DMS 273 (cell line): ENCODE measurements at regions not wholly inside any gene's neighbourhood (a gene's known extent, or its start where the extent isn't known, plus 50 kb on each side); places are given as distances from the start of the nearest gene placed in this dataset.
"Not testable (repeated sequence)": the region's sequence is repeated elsewhere in the genome, so short reads cannot be mapped to it uniquely, and the experiment has no call there.

Experiments
- DNase-seq: peaks from one replicate; lab custom pipeline; 2025; ENCODE audit not compliant: unreplicated experiment; lab: John Stamatoyannopoulos, UW

DNA sequence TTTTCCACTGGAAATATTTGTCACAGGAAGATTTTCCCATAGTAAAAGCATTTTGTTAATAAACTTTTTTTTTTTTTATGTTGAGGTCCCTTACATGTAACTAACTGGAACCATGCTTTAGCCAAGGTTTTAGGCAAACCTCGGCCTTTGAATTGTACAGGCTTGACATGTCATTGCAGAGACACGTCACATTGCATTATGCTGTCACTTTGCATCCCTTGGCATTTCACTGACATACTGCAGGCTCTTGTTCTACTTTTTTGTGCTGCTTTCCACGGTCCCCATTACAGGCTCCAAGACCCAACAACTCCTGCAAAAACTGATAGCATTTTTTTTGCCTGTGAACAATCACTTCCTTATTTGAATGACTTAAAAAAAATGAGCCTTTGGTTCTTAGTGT is 724.3 kb downstream of the TTLL7 start:
- not testable (repeated sequence) for DNase-seq

DNA sequence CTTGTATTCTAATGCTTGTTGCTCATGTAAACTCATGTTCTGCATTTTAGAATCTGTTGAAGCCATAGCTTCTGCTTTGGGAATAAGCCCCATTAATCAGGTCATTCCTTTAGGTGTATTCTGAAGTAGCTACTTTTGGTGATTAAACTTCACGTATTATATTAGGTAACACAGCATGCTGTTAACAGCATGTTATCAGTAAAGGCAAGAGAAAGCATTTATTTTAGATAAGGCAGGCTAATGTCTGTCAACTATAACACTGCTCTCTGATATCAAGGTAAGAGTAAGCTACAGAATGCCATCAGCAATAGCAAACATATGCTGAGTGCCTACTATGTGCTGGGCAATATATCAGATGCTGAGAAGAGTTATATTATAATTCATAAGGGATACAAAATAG is 726.4 kb downstream of the TTLL7 start:
- DNase-seq, result not testable (repeated sequence)

- DNase-seq, result not testable (repeated sequence)
Observed at GRCh38 chr1:83271834-83272233, 727.1 kb downstream of the TTLL7 start.

- DNase-seq, result not testable (repeated sequence)
Observed at GRCh38 chr1:83270801-83271200, 728.1 kb downstream of the TTLL7 start.

DNA sequence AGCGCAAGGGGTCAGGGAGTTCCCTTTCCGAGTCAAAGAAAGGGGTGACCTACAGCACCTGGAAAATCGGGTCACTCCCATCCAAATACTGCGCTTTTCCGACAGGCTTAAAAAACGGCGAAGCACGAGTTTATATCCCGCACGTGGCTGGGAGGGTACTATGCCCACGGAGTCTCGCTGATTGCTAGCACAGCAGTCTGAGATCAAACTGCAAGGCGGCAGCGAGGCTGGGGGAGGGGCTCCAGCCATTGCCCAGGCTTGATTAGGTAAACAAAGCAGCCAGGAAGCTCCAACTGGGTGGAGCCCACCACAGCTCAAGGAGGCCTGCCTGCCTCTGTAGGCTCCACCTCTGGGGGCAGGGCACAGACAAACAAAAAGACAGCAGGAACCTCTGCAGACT is 735.1 kb downstream of the TTLL7 start:
- not testable (repeated sequence) for DNase-seq

GRCh38 chr1:83251687-83252086 is 747.2 kb downstream of the TTLL7 start:
- DNase-seq, result not testable (repeated sequence)

DNA sequence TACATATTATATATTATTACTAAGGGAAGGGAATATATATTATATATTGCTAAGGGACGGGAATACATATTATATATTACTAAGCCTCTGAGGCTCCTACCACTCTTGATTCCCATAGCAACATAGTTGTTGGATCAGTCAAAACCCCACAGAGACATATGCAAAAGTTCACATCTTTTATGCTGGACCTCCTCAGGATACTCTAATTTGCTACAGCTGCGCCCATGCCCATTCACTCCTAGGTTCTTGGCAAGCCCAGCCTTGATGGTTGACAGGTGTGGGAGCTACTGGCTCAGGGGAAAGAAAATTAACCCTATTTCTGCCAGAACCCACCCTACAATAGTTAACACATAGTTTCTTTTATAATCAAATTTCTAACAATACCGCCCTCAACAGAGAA is 752.2 kb downstream of the TTLL7 start:
- DNase-seq, result peak; percentile 0

DNA sequence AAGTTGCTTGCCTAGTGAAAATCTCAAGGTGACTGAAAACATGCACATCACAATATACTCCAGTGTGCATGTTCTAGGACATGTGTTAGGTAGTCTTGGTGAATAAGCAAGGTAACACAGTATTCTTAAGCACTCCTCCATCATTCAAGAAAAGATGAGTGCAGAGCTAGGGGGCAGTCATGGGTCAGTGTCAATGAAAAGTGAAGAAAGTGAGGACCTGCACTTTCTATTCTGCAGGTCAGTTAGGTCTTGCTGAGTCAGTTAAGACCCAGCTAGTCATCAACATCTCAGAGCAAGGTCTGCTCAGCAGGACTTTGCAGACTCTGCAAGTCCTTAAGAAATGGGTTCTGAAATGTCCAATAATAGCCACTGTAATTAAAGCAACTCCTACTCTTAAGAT is 754.1 kb downstream of the TTLL7 start:
- not testable (repeated sequence) for DNase-seq

DNA sequence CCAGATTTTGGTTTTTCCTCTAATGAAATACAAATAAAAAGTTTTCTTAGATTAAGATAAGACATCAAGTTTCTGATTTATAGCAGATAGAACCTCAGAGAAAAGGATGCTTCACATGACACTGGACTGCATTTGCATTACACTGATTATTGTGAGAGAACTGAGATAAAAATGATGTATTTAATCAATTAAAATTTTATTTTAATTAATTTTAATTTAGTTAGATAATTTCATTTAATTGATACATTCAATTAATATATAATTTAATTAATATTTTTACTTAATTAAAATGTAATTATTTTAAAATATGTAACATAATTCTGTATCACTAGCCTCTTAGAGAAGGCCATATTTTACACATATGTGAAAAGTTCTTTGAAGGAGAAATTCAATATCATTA is 759.4 kb downstream of the TTLL7 start:
- DNase-seq, result not testable (repeated sequence)

- DNase-seq, result not testable (repeated sequence)
Observed at GRCh38 chr1:83238654-83239053, 760.3 kb downstream of the TTLL7 start.

DNA sequence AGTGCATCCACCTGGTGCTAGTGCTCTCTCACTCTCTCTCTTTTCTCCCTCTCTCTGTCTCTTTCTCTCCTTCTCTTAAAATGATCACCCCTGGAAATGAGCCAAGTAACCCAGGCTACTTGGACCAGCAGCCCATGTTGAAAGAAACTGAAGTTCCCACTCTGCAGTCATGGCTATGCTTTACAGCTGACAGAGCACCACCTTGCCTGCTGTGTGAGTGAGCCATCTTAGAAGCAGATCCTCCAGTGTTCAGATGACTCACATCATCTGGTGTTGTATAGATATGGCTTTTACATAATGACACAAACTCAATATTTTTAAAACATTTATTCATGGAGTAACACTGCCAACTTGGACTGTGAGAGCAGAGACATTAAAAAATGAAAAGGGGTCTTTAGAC is 779.1 kb downstream of the TTLL7 start:
- not testable (repeated sequence) for DNase-seq

GRCh38 chr1:83218036-83218716 is 780.8 kb downstream of the TTLL7 start:
- not testable (repeated sequence) for DNase-seq

DNA sequence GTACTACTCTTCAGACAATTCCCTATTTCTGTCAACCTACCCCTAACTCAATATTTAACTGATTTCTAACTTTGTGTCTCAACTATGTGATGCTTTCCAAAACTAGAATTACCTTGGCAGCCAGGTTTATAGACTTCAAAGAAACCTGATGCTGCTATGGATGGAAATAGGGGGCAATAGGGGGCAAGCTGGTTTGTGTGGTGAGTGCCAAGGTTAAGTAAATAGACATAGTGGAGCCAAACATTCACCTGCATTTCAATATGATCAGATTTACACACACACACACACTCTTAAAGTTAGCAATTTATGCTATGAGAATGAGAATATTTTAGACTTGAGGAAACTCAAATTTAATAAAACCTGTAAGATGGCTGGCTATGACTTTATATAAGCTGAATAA is 784.6 kb downstream of the TTLL7 start:
- DNase-seq, result not testable (repeated sequence)

DNA sequence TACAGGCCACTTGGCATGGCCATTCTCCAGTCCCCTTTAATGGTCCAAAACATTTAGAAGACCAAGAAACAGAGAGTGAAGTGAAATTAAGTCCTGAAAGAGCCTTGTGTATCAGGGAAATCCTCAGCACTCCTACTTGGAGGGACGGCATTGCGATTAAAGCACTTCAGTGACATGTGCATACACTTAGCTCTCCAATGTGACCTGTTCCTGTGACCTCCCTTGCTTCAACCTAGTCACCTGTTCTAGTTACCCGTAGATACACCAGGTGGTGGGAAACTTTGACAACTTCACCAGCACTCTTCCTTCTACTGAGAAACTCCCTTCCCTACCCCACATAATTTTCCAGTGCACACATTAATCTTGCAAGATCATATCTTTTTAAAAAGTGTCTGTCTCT is 785.3 kb downstream of the TTLL7 start:
- not testable (repeated sequence) for DNase-seq

GRCh38 chr1:83212033-83212432 is 786.9 kb downstream of the TTLL7 start:
- DNase-seq, result not testable (repeated sequence)

GRCh38 chr1:83208540-83208939 is 790.4 kb downstream of the TTLL7 start:
- DNase-seq, result not testable (repeated sequence)

DNA sequence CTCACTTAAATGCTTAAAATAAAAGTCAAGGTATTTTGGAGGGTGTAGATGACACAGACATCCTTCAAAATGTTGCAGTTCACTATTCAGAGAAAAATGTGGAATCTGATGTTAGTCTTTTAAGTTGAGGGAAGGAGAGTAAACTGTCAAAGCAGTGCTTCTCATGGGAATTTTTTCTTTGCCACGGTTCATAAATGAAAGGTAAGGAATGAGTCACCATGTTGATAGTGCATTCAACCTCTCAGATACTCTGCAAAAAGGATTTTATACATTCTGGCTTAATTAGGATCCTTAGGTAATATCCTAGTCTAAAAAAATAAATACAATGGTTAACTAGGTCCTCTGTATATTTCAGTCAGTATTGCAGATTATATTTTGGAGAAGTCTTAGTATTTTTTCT is 804.3 kb downstream of the TTLL7 start:
- not testable (repeated sequence) for DNase-seq

GRCh38 chr1:83182033-83182728 is 816.8 kb downstream of the TTLL7 start:
- peak; percentile 32 for DNase-seq

DNA sequence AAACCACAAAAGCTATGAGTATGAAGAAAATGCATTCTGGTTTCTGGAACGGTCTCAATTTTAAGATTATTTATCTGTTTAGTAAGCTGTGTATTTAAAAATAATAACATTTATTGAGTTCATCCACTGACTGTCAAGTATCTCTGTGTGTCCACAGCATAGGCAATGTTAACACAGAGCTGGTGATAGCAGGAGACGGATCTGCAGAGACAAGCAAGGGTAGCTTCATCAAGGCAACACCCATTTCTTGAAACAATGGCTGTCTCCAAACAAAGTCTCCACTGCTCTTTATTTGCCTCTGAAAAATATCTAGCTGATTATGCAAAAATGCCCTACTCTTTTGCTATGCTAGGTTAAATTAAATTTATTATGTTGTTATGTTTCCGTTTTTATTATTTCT is 818.3 kb downstream of the TTLL7 start:
- DNase-seq, result not testable (repeated sequence)

- not testable (repeated sequence) for DNase-seq
Observed at GRCh38 chr1:83167634-83168033, 831.3 kb downstream of the TTLL7 start.

DNA sequence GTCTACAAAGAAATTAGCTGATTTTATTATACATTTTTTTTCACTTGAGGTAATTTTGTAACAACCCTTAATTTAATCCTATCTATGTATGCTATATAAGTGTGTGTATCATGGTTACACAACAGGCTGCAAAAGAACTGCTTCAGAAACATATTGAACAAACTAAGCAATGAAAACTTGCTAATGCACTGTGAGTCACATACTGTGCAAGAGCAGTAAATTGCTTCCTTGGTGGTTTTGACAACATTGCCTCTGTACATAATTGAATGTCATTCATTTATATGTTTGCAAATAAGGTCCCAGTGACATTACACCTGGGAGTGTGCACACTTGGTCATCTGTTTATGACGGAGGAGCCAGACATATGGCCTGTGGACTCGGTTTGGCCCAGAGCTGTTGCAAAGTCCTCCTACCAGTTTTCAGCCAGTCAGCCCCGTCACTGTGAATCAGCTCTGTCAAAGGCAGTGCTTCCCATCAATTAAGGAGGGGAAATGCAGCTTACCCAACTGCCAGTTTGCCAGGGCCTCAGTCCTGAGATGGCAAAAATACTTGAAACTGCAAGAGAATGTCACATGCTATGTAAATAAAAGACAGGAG is 835.0 kb downstream of the TTLL7 start:
- DNase-seq, result not testable (repeated sequence)

GRCh38 chr1:83158924-83159323 is 840.0 kb downstream of the TTLL7 start:
- not testable (repeated sequence) for DNase-seq
